M059J (cell line): ENCODE measurements at regions not wholly inside any gene's neighbourhood (a gene's known extent, or its start where the extent isn't known, plus 50 kb on each side); places are given as distances from the start of the nearest gene placed in this dataset.
A peak's percentile ranks its signal among the peaks of the same experiment; 100 is the strongest.
"Not testable (repeated sequence)": the region's sequence is repeated elsewhere in the genome, so short reads cannot be mapped to it uniquely, and the experiment has no call there.

Experiments used
- DNase-seq: peaks from one replicate; pipeline ENCODE4 v3.0.0-alpha.2; 2012; ENCODE audit warnings: low read depth

- DNase-seq: no peak
Measured at GRCh38 chr5:167271081-167271480, 1020.4 kb upstream of the WWC1 start.

GRCh38 chr5:167271511-167271910 lies 1019.9 kb upstream of the WWC1 start:
- DNase-seq: no peak

GRCh38 chr5:167280111-167280510 lies 1011.3 kb upstream of the WWC1 start:
- DNase-seq: peak; percentile 43

GRCh38 chr5:167281925-167282324 lies 1009.5 kb upstream of the WWC1 start:
- no peak for DNase-seq

- DNase-seq: no peak
Measured at GRCh38 chr5:167283691-167284090, 1007.8 kb upstream of the WWC1 start.

- peak; percentile 39 for DNase-seq
Measured at GRCh38 chr5:167284222-167284890, 1007.1 kb upstream of the WWC1 start.

GRCh38 chr5:167285591-167285990 lies 1005.9 kb upstream of the WWC1 start:
- no peak for DNase-seq

- no peak for DNase-seq
Measured at GRCh38 chr5:167286891-167287290, 1004.6 kb upstream of the WWC1 start.

- no peak for DNase-seq
Measured at GRCh38 chr5:167290478-167290877, 1001.0 kb upstream of the WWC1 start.

- DNase-seq: peak; percentile 97
Measured at GRCh38 chr5:167294882-167295680, 996.4 kb upstream of the WWC1 start.

GRCh38 chr5:167295681-167296005 lies 995.8 kb upstream of the WWC1 start:
- DNase-seq: peak; percentile 41

GRCh38 chr5:167296066-167296465 lies 995.4 kb upstream of the WWC1 start:
- DNase-seq: no peak

GRCh38 chr5:167296661-167297060 lies 994.8 kb upstream of the WWC1 start:
- peak; percentile 61 for DNase-seq

- DNase-seq: not testable (repeated sequence)
Measured at GRCh38 chr5:167299861-167300260, 991.6 kb upstream of the WWC1 start.

- no peak for DNase-seq
Measured at GRCh38 chr5:167303582-167303981, 987.9 kb upstream of the WWC1 start.

- no peak for DNase-seq
Measured at GRCh38 chr5:167304834-167305469, 986.5 kb upstream of the WWC1 start.

- DNase-seq: no peak
Measured at GRCh38 chr5:167305591-167306213, 985.7 kb upstream of the WWC1 start.

- no peak for DNase-seq
Measured at GRCh38 chr5:167307042-167307441, 984.4 kb upstream of the WWC1 start.

- DNase-seq: no peak
Measured at GRCh38 chr5:167308466-167308865, 983.0 kb upstream of the WWC1 start.

- no peak for DNase-seq
Measured at GRCh38 chr5:167309941-167310517, 981.4 kb upstream of the WWC1 start.

GRCh38 chr5:167311340-167311739 lies 980.1 kb upstream of the WWC1 start:
- no peak for DNase-seq

- no peak for DNase-seq
Measured at GRCh38 chr5:167312225-167312624, 979.2 kb upstream of the WWC1 start.
